Breast epithelium (tissue), 3 donors: ENCODE measurements at regions not wholly inside any gene's neighbourhood (a gene's known extent, or its start where the extent isn't known, plus 50 kb on each side); places are given as distances from the start of the nearest gene placed in this dataset.

Experiments
- POLR2A ChIP-seq: fragments of 450-650 bp; IDR thresholded peaks from one replicate; pipeline ENCODE4 v1.6.1; 2016; ENCODE audit warnings: antibody characterized with exemption, mild to moderate bottlenecking, moderate library complexity
- TF ChIP-seq, protein P1 (sequence below), 3 donors: fragments of 450-650 bp; IDR thresholded peaks; one replicate each; pipeline ENCODE4 v1.5.1; 2016 to 2017; ENCODE audit warnings: antibody characterized with exemption in 3 of 3, mild to moderate bottlenecking in 3 of 3, moderate library complexity in 3 of 3

DNA sequence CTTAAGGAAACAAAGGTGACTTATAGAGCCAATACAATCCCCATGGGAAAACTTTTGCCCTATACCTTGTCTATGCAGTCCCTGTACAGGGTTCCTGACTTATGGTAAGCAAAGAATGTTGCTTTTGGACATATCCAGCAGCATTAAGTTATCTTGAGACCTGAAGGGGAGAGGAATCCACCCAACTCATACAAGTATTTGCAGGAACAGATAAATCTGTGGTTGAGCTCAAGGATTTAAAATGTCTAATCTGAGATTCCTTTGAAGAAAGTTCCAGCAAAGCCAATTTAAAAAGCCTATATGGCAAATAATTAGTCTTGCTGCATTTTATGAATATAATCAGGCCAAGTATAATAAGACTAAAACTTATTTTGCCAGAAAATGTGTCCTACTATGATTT, 739.5 kb upstream of the CDH2 start:
- TF ChIP-seq, protein P1, sequence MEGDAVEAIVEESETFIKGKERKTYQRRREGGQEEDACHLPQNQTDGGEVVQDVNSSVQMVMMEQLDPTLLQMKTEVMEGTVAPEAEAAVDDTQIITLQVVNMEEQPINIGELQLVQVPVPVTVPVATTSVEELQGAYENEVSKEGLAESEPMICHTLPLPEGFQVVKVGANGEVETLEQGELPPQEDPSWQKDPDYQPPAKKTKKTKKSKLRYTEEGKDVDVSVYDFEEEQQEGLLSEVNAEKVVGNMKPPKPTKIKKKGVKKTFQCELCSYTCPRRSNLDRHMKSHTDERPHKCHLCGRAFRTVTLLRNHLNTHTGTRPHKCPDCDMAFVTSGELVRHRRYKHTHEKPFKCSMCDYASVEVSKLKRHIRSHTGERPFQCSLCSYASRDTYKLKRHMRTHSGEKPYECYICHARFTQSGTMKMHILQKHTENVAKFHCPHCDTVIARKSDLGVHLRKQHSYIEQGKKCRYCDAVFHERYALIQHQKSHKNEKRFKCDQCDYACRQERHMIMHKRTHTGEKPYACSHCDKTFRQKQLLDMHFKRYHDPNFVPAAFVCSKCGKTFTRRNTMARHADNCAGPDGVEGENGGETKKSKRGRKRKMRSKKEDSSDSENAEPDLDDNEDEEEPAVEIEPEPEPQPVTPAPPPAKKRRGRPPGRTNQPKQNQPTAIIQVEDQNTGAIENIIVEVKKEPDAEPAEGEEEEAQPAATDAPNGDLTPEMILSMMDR (IDR thresholded peaks at IDR 0.05) = no peak
- TF ChIP-seq POLR2A = no peak
